ENCODE measurements at regions not wholly inside any gene's neighbourhood (a gene's known extent, or its start where the extent isn't known, plus 50 kb on each side); places are given as distances from the start of the nearest gene placed in this dataset.

DNA sequence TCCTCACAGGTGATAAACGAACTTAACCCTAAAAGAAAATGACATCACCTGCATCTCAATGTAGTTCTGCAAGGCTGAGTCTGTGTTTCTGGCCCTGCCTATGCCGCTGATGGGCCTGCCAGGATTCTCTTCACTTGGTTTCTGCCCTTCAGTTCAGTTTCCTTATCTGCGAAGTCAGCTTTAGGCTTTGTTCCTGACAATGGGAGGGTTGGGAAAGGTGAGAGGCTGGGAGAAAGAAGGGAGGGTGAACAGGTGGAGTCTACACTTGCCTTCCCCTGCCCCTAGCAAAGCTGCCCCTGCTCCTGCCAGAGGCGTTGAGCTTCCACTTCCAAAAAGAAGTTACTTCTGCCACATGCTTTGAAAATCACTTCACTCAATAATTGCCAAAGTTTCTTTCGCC, 124.0 kb upstream of the APCDD1 start:
- no peak for DNase-seq
- Histone ChIP-seq H3K4me3 (replicated peaks in 1 of 3) (no peak overlapping the region), H3K36me3 (no peaks in the 10 kb centered on the region), H3K27me3 (no peaks in the 10 kb centered on the region), H3K4me1 (no peaks in the 10 kb centered on the region), H3K27ac (no peak overlapping the region), H3K9me3 (no peaks in the 10 kb centered on the region)
- TF ChIP-seq, protein P1, sequence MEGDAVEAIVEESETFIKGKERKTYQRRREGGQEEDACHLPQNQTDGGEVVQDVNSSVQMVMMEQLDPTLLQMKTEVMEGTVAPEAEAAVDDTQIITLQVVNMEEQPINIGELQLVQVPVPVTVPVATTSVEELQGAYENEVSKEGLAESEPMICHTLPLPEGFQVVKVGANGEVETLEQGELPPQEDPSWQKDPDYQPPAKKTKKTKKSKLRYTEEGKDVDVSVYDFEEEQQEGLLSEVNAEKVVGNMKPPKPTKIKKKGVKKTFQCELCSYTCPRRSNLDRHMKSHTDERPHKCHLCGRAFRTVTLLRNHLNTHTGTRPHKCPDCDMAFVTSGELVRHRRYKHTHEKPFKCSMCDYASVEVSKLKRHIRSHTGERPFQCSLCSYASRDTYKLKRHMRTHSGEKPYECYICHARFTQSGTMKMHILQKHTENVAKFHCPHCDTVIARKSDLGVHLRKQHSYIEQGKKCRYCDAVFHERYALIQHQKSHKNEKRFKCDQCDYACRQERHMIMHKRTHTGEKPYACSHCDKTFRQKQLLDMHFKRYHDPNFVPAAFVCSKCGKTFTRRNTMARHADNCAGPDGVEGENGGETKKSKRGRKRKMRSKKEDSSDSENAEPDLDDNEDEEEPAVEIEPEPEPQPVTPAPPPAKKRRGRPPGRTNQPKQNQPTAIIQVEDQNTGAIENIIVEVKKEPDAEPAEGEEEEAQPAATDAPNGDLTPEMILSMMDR (IDR thresholded peaks at IDR 0.05) = no peak
- TF ChIP-seq POLR2A (IDR thresholded peaks at IDR 0.05) = no peak
- intact Hi-C loops (cut with DNase I) = no loop called here
- 84 to 88% methylated on average over 5 of the region's 5 CpGs for WGBS, 2 donors

DNA sequence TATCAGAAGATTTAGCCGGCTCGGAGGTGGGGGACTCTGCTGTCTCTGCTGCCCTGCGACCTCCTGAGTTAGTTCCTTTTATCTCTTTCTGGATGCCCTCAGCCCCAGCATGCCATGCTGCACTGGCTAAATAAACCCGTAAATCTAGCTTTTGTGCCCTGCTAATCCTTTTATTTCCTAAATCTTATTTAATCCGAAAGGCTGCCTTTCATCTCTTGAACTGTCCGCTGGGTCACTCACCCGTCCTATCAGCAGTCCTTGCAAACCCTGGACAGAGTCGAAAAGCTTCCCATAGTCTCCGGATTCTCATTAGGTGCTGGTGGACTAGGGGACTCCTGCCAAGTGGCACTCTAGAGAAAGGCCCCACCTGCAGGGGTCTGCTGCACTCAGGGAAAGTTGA, 122.0 kb upstream of the APCDD1 start:
- 74 to 82% methylated on average over 9 of the region's 9 CpGs for WGBS, 2 donors
- Histone ChIP-seq H3K27me3 (no peaks in the 10 kb centered on the region), H3K4me3 (replicated peaks in 1 of 3) (no peak overlapping the region), H3K27ac (no peak overlapping the region), H3K4me1 (no peaks in the 10 kb centered on the region), H3K36me3 (no peaks in the 10 kb centered on the region), H3K9me3 (no peaks in the 10 kb centered on the region)
- intact Hi-C loops (cut with DNase I) = no loop called here
- DNase-seq = no peak
- no peak for TF ChIP-seq POLR2A (IDR thresholded peaks at IDR 0.05)

DNA sequence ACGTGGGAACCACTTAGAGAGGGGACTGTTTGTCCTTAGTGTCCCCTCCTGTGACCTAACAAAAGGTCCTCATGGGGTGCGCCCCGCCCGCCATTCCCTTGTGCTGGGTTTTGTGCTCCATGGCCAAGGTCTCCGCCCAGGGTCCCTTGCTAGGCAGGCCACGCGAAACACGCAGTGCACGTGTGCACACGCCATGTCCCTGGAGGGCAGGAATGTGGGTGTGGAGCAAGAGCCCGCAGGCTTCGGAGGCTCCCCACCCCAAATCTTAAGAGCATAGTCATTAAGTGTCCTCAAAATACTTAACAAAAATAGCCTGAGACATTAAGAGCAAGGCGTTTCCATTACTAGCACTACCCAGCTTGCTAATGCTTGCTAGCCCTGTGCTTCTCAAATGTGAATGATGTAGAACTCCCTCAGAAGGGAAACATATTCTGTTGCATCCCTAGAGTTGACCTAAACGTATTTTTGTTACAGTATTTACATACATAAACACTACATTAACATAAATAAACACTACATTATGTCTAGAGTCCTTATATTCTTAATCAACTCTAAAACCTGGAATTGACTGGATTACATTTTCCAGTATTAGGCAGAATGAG, 117.6 kb upstream of the APCDD1 start:
- intact Hi-C loops (cut with DNase I) = no loop called here
- DNase-seq = peak in 1 of 2 donors; percentile 6
- Histone ChIP-seq H3K27ac (no peak overlapping the region), H3K9me3 (no peaks in the 10 kb centered on the region), H3K36me3 (no peaks in the 10 kb centered on the region), H3K27me3 (no peaks in the 10 kb centered on the region), H3K4me1 (no peaks in the 10 kb centered on the region), H3K4me3 (replicated peaks in 1 of 3) (no peak overlapping the region)
- WGBS, 2 donors = 79 to 81% methylated on average over 14 of the region's 14 CpGs
- no peak for TF ChIP-seq POLR2A (IDR thresholded peaks at IDR 0.05)
- TF ChIP-seq, protein P1 (IDR thresholded peaks at IDR 0.05) = no peak

DNA sequence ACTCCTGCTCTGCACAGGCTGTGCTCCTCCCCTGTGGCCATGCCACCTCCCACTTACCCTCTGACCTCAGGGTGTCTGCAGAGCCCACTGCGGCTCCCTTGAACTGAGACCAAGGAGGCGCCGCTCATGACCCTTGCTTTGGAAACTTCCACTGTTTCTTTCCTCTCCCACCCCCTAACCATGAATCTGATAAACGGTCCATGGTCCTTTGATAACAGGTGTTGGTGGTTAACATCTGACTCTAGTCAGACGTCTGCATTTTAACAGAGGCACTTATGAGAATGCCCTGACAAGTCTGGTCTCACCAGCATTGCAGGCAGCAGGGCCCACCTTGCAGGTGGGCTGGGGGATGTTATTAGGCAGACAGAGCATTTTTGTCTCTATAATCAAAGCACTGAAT, 113.6 kb upstream of the APCDD1 start:
- Histone ChIP-seq H3K4me3 (replicated peaks in 1 of 3) (no peak overlapping the region), H3K27ac (no peak overlapping the region), H3K27me3 (no peaks in the 10 kb centered on the region), H3K9me3 (no peaks in the 10 kb centered on the region), H3K4me1 (no peaks in the 10 kb centered on the region), H3K36me3 (no peaks in the 10 kb centered on the region)
- no peak for DNase-seq
- intact Hi-C loops (cut with DNase I) = no loop called here
- 90% methylated on average over 5 of the region's 5 CpGs for WGBS, 2 donors
- no peak for TF ChIP-seq POLR2A (IDR thresholded peaks at IDR 0.05)
- TF ChIP-seq, protein P1 (IDR thresholded peaks at IDR 0.05) = no peak

DNA sequence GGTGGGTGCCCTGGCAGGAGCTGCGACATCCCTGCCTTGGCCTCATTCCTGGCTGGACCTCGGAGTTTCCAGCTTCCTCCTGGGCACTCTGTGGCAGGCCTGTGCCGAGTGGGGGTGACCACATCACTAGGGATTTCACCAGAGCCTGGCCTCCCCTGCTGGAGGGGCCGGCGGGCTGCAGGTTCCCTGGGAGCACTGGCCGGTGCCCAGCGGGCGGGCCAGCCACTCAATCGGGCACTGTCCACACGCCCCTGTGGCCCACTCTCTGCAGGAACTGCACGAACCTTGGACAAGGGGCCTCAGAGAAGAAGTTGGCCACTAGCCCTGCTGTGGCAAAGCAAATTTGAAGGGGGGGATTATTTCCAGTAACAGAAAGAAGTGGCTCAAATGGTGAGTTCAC, 110.7 kb upstream of the APCDD1 start:
- H3K4me3 ChIP-seq (replicated peaks in 1 of 3) = no peak overlapping the region
- no peak for TF ChIP-seq POLR2A (IDR thresholded peaks at IDR 0.05)
- TF ChIP-seq, protein P1 (IDR thresholded peaks at IDR 0.05) = no peak
- no peak overlapping the region for H3K27ac ChIP-seq
- no peak for DNase-seq
- no peaks in the 10 kb centered on the region for H3K4me1 ChIP-seq
- no peaks in the 10 kb centered on the region for H3K9me3 ChIP-seq
- no peaks in the 10 kb centered on the region for H3K27me3 ChIP-seq
- WGBS, 2 donors = 76 to 90% methylated on average over 6 to 11 of the region's 11 CpGs
- no peaks in the 10 kb centered on the region for H3K36me3 ChIP-seq
- intact Hi-C loops (cut with DNase I) = no loop called here
